HG03520 (cell line): ENCODE measurements at regions not wholly inside any gene's neighbourhood (a gene's known extent, or its start where the extent isn't known, plus 50 kb on each side); places are given as distances from the start of the nearest gene placed in this dataset.

Experiments
- ATAC-seq: cut with Tn5 transposase; IDR thresholded peaks from one replicate; pipeline ENCODE4 v1.9.1; 2021; ENCODE audit warnings: mild to moderate bottlenecking, moderate library complexity; ENCODE audit not compliant: unreplicated experiment

- no peak for ATAC-seq
Measured at GRCh38 chr2:66036948-66037347, 398.0 kb upstream of the MEIS1 start.

- no peak for ATAC-seq
Measured at GRCh38 chr2:66034467-66034866, 400.5 kb upstream of the MEIS1 start.

GRCh38 chr2:66032226-66032775, 402.6 kb upstream of the MEIS1 start:
- ATAC-seq = no peak

- ATAC-seq = no peak
Measured at GRCh38 chr2:66031236-66031635, 403.7 kb upstream of the MEIS1 start.

GRCh38 chr2:66030553-66030952, 404.4 kb upstream of the MEIS1 start:
- ATAC-seq = no peak

- ATAC-seq = no peak
Measured at GRCh38 chr2:66024391-66024790, 410.5 kb upstream of the MEIS1 start.

GRCh38 chr2:66021296-66021695, 413.6 kb upstream of the MEIS1 start:
- no peak for ATAC-seq

GRCh38 chr2:66017763-66018162, 417.2 kb upstream of the MEIS1 start:
- ATAC-seq = no peak

GRCh38 chr2:66014450-66014849, 420.5 kb upstream of the MEIS1 start:
- ATAC-seq = no peak

- no peak for ATAC-seq
Measured at GRCh38 chr2:66013456-66013855, 421.5 kb upstream of the MEIS1 start.

- ATAC-seq = no peak
Measured at GRCh38 chr2:66003931-66004330, 431.0 kb upstream of the MEIS1 start.

- ATAC-seq = no peak
Measured at GRCh38 chr2:66001538-66001937, 433.4 kb upstream of the MEIS1 start.

GRCh38 chr2:66000901-66001300, 434.0 kb upstream of the MEIS1 start:
- ATAC-seq = no peak

- no peak for ATAC-seq
Measured at GRCh38 chr2:65999796-66000195, 435.1 kb upstream of the MEIS1 start.

GRCh38 chr2:65999103-65999502, 435.8 kb upstream of the MEIS1 start:
- ATAC-seq = no peak

GRCh38 chr2:65997961-65998360, 437.0 kb upstream of the MEIS1 start:
- ATAC-seq = no peak

GRCh38 chr2:65992198-65992554, 442.7 kb upstream of the MEIS1 start:
- no peak for ATAC-seq

- no peak for ATAC-seq
Measured at GRCh38 chr2:65991381-65992197, 443.3 kb upstream of the MEIS1 start.

- ATAC-seq = no peak
Measured at GRCh38 chr2:65985986-65986385, 448.9 kb upstream of the MEIS1 start.

- no peak for ATAC-seq
Measured at GRCh38 chr2:65980531-65980930, 454.4 kb upstream of the MEIS1 start.

- ATAC-seq = no peak
Measured at GRCh38 chr2:65979446-65979845, 455.5 kb upstream of the MEIS1 start.

- no peak for ATAC-seq
Measured at GRCh38 chr2:65974067-65974723, 460.7 kb upstream of the MEIS1 start.
